SJSA1 (cell line): ENCODE measurements at regions not wholly inside any gene's neighbourhood (a gene's known extent, or its start where the extent isn't known, plus 50 kb on each side); places are given as distances from the start of the nearest gene placed in this dataset.

Experiments
- DNase-seq, 2 experiments: peaks; one replicate each; pipeline ENCODE4 v3.0.0-alpha.2; 2015 to 2020; ENCODE audit warnings: low spot score in 2 of 2, low read depth in 1 of 2
- H3K27ac ChIP-seq: fragments of 250-450 bp; sonication (Bioruptor Pico); 2 replicates; pipeline ENCODE4 v1.5.1; 2020; ENCODE audit warnings: mild to moderate bottlenecking, moderate library complexity
- H3K27me3 ChIP-seq: fragments of 250-450 bp; sonication (Bioruptor Pico); replicated peaks from 2 replicates; pipeline ENCODE4 v1.5.1; 2020; ENCODE audit warnings: mild to moderate bottlenecking, moderate library complexity
- H3K36me3 ChIP-seq: fragments of 250-450 bp; sonication (Bioruptor Pico); 2 replicates; pipeline ENCODE4 v1.5.1; 2020; ENCODE audit warnings: mild to moderate bottlenecking
- H3K4me1 ChIP-seq: fragments of 250-450 bp; sonication (Bioruptor Pico); replicated peaks from 2 replicates; pipeline ENCODE4 v1.6.1; 2021; ENCODE audit warnings: mild to moderate bottlenecking
- H3K4me3 ChIP-seq: fragments of 250-450 bp; sonication (Bioruptor Pico); 2 replicates; pipeline ENCODE4 v1.5.1; 2020; ENCODE audit warnings: mild to moderate bottlenecking
- H3K9me3 ChIP-seq: fragments of 250-450 bp; sonication (Bioruptor Pico); replicated peaks from 2 replicates; pipeline ENCODE4 v1.5.1; 2020; ENCODE audit warnings: mild to moderate bottlenecking

DNA sequence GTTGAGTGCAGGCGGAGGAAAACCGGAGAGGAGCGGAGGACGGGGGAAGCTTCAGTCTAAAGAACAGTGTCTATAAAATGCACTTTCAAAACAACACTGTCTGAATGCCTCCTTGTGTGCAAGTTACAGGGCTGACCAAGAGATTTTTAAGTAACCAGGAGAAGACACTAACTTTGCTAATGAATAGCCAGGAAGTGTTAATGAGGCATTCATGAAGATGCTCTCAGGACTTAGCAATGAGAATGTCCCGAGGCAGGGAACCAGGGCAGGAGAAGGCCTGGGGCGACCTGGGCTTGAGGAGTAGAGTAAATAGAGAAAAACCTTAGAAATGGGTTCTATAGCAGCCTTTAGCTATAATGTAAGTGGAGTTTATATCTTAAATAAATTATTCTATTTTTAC, 312.1 kb downstream of the SKIDA1 start:
- DNase-seq = no peak
- Histone ChIP-seq H3K27ac (no peak overlapping the region), H3K4me1 (no peaks in the 10 kb centered on the region), H3K4me3 (no peak overlapping the region), H3K36me3 (no peaks in the 10 kb centered on the region), H3K9me3 (no peaks in the 10 kb centered on the region), H3K27me3 (no peaks in the 10 kb centered on the region)

DNA sequence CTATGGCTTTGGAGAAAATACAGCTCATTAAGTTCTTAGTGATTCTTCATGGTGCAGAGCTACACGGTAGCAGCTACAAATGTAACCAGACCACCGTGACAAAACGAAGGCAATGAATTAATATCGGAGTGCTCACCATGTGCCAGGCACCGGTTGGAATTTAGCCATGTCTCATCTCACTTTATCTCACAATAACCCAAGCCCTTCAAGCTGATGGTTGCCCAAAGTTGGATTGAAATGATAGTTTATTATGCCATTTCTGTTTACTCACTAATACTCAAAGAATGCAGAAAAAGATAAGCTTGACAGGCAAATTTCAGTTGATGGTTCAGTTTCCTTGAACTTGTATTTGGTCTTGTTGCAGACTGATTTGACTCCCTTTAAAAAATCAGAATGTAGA, 312.6 kb downstream of the SKIDA1 start:
- H3K9me3 ChIP-seq = peaks cover 1% of the 10 kb centered on the region; the same call in 1 of the 2 replicates
- DNase-seq = no peak
- H3K4me3 ChIP-seq = no peak overlapping the region
- no peaks in the 10 kb centered on the region for H3K36me3 ChIP-seq
- H3K27me3 ChIP-seq = no peaks in the 10 kb centered on the region
- no peaks in the 10 kb centered on the region for H3K4me1 ChIP-seq
- H3K27ac ChIP-seq = no peak overlapping the region

DNA sequence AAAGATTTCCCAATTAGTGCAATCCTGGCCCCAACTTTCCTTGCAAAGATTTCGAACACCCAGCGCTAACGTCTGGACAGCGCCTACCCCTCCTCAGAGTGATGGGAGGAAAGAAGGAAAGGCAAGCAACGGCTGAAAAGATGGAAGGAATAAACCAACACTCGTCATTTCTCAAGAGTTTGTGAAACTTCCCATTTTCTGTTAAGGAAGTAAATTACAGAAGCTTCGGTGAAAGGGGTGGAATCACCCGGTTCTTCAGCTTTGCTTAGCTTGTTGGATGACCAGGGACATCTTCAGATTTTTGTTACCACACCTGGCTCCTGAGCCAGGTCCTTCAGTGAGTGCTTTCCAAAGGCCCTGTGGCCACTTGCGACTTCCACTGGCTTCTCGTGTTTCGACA, 313.1 kb downstream of the SKIDA1 start:
- no peaks in the 10 kb centered on the region for H3K27me3 ChIP-seq
- DNase-seq = no peak
- no peaks in the 10 kb centered on the region for H3K4me1 ChIP-seq
- no peak overlapping the region for H3K4me3 ChIP-seq
- no peaks in the 10 kb centered on the region for H3K36me3 ChIP-seq
- H3K27ac ChIP-seq = no peak overlapping the region
- peaks cover 2% of the 10 kb centered on the region; the same call in 1 of the 2 replicates for H3K9me3 ChIP-seq

DNA sequence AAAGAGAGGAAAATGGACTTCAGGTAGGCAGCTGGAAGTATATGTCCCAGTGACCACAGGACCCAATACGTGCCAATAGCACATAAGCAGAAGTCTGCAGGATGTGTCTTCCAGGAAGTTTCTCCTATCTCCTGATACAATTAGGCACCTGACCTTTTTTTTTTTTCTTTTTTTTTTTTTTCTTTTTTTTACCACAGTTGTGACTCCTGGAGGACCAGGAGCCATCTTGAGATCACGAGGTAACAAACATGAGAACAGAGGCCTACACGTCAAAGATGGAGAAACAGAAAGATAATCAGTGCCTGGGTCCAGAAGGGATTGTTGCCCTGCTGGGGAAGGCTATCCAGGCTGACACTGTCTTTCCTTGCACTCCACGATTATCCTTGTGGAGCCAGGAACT, 312.4 kb upstream of the NEBL start:
- DNase-seq = no peak
- no peaks in the 10 kb centered on the region for H3K36me3 ChIP-seq
- H3K27ac ChIP-seq = no peak overlapping the region
- H3K9me3 ChIP-seq = peaks cover 2% of the 10 kb centered on the region; the same call in 1 of the 2 replicates
- H3K4me3 ChIP-seq = no peak overlapping the region
- H3K27me3 ChIP-seq = no peaks in the 10 kb centered on the region
- H3K4me1 ChIP-seq = no peaks in the 10 kb centered on the region

DNA sequence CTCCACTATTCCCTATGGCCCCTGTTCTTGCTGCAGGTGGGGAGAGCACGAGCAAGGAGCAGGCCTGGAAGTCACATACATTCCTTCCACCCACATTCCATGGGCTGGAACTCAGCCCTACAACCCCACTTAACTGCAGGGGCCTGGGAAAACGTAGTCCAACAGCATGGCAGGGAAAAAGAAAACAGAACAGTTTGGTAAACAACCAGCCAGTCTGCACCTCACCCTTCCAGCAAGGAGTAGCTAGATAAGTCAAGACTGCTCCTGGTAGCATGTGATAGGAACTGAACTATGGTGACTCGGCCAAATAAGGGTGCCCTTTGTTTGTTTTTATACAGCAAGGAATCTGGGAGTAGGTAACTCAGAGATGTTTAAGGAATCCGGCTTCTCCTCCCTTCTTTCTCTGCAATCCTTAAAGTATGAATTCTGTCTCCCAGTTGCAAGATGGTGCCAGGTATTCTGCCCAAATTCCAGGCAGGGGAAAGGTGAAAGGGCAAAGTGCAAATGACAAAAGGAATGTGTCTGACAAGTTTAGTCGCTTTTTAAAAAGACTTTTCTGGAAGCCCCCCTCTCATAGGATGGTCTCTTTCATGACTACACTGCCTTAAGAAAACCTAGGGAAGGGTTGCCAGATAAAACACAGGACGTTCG, 311.7 kb upstream of the NEBL start:
- no peaks in the 10 kb centered on the region for H3K4me1 ChIP-seq
- peaks cover 2% of the 10 kb centered on the region; the same call in 1 of the 2 replicates for H3K9me3 ChIP-seq
- H3K27ac ChIP-seq = no peak overlapping the region
- DNase-seq = no peak
- no peak overlapping the region for H3K4me3 ChIP-seq
- H3K27me3 ChIP-seq = no peaks in the 10 kb centered on the region
- no peaks in the 10 kb centered on the region for H3K36me3 ChIP-seq

DNA sequence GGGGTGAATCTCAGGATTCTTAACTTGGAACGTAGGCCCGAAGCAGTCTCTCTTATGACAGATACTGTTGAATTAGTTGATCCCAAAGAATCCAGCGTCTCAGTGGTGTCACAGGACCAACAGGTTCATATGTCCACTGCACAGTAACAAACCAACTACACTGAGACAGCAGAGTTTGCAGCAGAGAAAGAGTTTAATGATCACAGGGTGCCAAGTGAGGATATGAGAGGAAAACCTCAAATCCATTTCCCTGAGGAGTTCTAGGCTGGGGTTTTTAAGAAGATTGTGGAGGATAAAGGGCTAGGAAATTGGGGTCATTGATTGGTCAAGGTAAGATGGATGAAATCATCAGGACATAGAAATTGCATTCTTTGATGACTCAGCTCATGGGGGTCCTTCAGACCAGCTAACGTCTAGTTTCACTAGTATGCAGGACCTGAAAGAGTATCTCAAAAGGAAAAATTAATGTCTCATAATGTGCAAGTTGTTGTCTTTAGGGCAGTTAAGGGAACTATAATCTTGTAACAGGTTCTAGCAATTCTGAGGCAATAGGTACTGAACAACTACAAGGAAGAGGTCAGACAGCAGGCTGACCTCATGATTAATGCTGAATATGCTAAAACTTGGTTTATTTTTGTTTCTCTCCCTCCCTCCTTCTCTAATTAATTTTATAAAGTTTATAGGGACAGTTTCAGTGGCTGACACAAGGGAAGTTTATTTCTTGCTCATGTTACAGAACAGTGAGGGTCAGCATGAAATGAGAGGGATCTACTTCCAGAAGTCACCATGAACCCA, 310.9 kb upstream of the NEBL start:
- Histone ChIP-seq H3K27me3 (no peaks in the 10 kb centered on the region), H3K36me3 (no peaks in the 10 kb centered on the region), H3K27ac (no peak overlapping the region), H3K9me3 (peaks cover 2% of the 10 kb centered on the region; the same call in 1 of the 2 replicates), H3K4me1 (no peaks in the 10 kb centered on the region), H3K4me3 (no peak overlapping the region)
- no peak for DNase-seq

DNA sequence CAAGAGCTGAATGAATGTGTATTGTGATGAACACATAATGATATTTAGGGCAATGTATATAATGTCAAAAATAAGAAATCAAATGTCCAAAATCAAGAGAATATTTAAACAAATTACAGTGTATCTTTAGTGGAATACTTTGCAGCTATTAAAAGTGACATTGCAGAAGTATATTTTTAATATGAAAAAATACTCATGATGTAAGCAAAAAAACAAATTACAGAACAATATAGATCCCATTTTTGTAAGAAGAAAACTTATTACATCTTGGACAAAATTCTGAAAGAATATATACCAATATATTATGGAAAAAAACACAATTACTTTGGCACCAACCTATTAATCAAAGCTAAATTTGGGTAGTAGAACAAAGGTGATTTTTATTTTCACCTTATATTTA, 308.2 kb upstream of the NEBL start:
- DNase-seq = no peak
- H3K36me3 ChIP-seq = no peaks in the 10 kb centered on the region
- no peak overlapping the region for H3K27ac ChIP-seq
- peaks cover 2% of the 10 kb centered on the region; the same call in 1 of the 2 replicates for H3K9me3 ChIP-seq
- no peaks in the 10 kb centered on the region for H3K27me3 ChIP-seq
- H3K4me3 ChIP-seq = no peak overlapping the region
- no peaks in the 10 kb centered on the region for H3K4me1 ChIP-seq

DNA sequence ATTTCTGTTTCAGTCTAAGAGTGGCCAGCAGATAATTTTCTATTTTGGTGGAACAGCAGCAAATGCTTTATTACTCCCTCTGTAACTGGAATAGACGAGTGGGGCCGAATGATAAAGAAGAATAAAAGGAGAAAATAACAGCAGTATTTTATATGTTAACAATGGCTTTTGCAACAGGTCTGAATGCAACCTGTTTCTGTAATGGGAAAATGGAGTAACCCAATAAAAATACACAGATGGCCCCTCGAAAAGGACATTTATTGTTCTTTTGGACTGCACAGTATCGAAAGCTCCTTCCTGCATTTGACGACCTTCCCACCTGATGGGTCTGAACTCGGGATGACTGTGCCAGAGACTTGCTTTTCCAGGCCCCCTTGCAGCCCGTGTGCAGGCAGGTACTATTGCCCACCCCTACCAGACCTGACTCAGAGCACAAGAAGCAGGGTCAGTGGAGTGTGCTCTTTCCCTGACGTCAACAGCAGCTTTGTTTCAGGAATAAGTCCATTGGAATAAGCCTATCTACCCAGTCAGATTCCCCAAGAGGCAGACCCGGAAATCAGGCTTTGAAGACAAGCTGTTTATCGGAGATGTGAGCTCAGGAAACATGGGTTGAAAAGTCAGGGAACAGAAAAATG, 306.5 kb upstream of the NEBL start:
- H3K4me3 ChIP-seq = no peak overlapping the region
- H3K27ac ChIP-seq = no peak overlapping the region
- H3K4me1 ChIP-seq = no peaks in the 10 kb centered on the region
- no peak for DNase-seq
- no peaks in the 10 kb centered on the region for H3K36me3 ChIP-seq
- no peaks in the 10 kb centered on the region for H3K27me3 ChIP-seq
- peaks cover 2% of the 10 kb centered on the region; the same call in 1 of the 2 replicates for H3K9me3 ChIP-seq

DNA sequence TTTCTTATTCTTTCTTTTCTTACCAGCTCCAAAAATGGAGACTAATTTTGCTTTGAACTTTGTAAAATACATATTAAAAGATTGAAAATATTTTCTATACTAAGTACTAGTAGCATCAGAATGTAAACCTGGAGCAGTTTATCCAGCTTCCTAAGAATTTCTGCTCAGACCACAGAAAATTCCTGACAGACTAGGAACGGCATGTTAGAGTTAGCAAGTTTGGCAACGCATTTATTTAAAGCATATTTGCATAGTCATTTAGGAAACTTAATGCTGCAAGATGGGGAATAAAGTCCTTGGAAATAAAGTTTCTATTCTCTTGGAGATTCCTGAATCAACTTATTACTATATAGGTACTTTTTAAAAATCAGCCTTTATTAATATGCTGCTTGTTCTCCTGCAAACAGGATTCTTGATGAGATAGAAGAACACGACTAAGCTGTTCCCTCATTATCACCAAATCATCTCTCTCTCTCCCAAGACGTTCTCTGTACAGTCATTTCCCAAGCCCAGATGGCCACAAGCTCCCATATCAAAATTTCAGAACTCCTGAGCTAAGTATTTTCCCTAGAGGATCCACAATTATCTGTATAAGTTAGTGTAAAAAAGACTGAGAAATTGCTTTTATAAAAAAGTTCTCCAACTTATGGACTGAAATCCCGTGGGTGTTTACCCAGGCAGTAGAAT, 305.8 kb upstream of the NEBL start:
- Histone ChIP-seq H3K4me1 (no peaks in the 10 kb centered on the region), H3K27ac (no peak overlapping the region), H3K9me3 (peaks cover under 1% of the 10 kb centered on the region; the same call in 1 of the 2 replicates), H3K36me3 (no peaks in the 10 kb centered on the region), H3K27me3 (no peaks in the 10 kb centered on the region), H3K4me3 (no peak overlapping the region)
- no peak for DNase-seq

DNA sequence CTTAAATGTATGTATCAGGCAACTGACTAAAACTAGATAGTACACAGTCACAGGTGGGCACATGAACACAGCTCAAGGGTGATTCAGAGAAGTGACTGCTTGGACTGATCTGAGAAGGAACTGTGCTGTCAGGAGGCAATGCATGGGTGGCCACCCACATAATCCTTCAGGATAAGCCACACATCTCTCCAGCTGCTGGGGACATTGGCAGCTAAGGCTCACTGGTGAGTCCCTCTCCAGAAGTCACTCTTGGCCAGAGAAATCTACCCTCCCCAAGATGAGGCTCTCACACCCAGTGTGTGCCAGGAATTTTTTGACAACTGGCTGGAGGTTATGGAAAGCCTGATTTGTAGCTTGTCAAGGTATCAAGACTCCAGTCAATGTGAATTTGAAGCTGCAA, 302.4 kb upstream of the NEBL start:
- Histone ChIP-seq H3K27me3 (no peaks in the 10 kb centered on the region), H3K9me3 (no peaks in the 10 kb centered on the region; the same call in 1 of the 2 replicates), H3K27ac (no peak overlapping the region), H3K4me3 (no peak overlapping the region), H3K36me3 (no peaks in the 10 kb centered on the region), H3K4me1 (no peaks in the 10 kb centered on the region)
- no peak for DNase-seq

DNA sequence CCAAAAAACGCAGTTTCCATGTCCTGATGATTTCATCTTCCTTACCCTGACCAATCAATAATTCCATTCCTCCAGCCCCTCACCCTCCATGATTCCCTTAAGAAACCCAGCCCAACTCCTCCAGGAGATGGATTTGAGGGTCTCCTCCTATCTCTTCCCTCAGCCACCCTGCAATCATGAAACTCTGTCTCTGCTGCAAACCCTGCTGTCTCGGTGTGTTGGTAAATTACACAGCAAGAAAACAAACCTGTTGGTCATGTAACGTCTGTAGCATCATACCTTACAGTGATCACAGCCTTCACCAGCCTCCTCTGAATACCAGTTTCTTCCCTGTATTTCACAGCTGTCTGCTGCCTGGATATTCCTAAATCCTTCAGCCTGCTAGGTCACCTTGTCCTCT, 300.7 kb upstream of the NEBL start:
- no peak overlapping the region for H3K27ac ChIP-seq
- H3K4me3 ChIP-seq = no peak overlapping the region
- H3K9me3 ChIP-seq = no peaks in the 10 kb centered on the region; the same call in 1 of the 2 replicates
- no peaks in the 10 kb centered on the region for H3K27me3 ChIP-seq
- H3K4me1 ChIP-seq = no peaks in the 10 kb centered on the region
- H3K36me3 ChIP-seq = no peaks in the 10 kb centered on the region
- DNase-seq = no peak

DNA sequence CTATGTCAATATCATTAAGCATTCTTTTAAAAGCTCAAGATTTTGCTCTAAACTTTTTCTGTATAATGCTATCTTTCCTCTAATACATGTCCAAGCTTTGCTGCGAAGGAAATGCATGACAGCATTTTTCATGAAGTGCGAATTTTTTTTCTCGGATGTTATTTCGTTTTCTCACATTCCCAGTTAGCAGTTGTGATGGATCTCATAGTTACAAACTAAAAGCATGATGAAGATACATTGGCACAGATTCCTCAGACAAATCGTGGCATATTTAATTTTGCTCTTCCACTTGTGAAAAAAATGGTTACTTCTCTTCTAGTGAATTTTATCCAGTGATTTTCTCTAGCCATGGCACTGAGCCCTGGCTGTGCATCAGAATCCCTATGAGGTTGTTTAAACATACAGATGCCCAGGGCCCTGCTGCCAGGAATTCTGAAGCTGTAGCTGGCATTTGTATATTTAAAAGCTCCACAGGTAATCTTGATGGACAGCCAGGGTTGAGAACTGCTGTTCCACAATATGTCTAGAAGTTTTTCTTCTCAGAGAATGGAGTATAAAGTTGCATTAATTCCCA, 299.8 kb upstream of the NEBL start:
- H3K27me3 ChIP-seq = no peaks in the 10 kb centered on the region

DNA sequence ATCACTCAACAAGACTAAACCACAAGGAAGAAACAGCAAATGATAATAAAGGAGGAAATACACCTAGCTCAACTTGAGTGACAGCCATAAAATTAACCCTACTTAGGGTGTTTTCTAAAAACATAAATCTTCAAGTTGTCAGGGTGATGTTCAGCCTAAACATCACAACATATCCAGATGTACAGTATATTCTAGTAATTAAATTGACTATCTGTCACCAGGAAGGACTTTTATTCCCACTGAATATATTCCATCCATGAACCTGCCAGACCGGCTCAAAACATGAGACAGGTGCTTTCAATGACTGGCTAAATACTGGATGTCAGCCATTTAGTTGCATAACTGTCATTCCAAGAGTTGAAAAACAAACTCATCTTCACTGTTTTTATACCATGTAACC, 298.1 kb upstream of the NEBL start:
- no peaks in the 10 kb centered on the region for H3K27me3 ChIP-seq
- H3K9me3 ChIP-seq = no peaks in the 10 kb centered on the region; the same call in 1 of the 2 replicates
- H3K4me3 ChIP-seq = no peak overlapping the region
- no peak for DNase-seq
- no peaks in the 10 kb centered on the region for H3K36me3 ChIP-seq
- no peak overlapping the region for H3K27ac ChIP-seq
- H3K4me1 ChIP-seq = no peaks in the 10 kb centered on the region

More for the DNA sequence above, 299.8 kb upstream of the NEBL start:
- no peak for DNase-seq
- Histone ChIP-seq H3K4me3 (no peak overlapping the region), H3K36me3 (no peaks in the 10 kb centered on the region), H3K4me1 (no peaks in the 10 kb centered on the region), H3K9me3 (no peaks in the 10 kb centered on the region; the same call in 1 of the 2 replicates), H3K27ac (no peak overlapping the region)
